GM12878 (cell line): ENCODE measurements at regions not wholly inside any gene's neighbourhood (a gene's known extent, or its start where the extent isn't known, plus 50 kb on each side); places are given as distances from the start of the nearest gene placed in this dataset.

ENCODE experiments used
- ATAC-seq: fragments of 200-7000 bp; cut with Tn5 transposase; 3 replicates; pipeline ENCODE4 v1.9.1; 2020; ENCODE audit warnings: mild to moderate bottlenecking, moderate library complexity
- BruUV-seq: library from RNA; stranded (reverse); fragments of 400-500 nt; replicated peaks from 2 replicates; lab custom pipeline; 2021; lab: Mats Ljungman, UMichigan
- CTCF ChIA-PET: fragments of 300-600 bp; sonication (Branson Sonifier 250); formaldehyde crosslinking; extraction: SDS; loops from one replicate; lab custom pipeline; 2021; ENCODE audit warnings: inconsistent platforms; lab: Yijun Ruan, JAX
- POLR2A ChIA-PET: fragments of 350-600 bp; formaldehyde crosslinking; extraction: SDS; loops from one replicate; lab custom pipeline; 2021; ENCODE audit warnings: inconsistent platforms; lab: Charles Lee
- RAD21 ChIA-PET: fragments of 300-600 bp; sonication (Branson Sonifier 250); formaldehyde crosslinking; loops from one replicate; lab custom pipeline; 2023; ENCODE audit warnings: antibody characterized with exemption; ENCODE audit not compliant: unreplicated experiment; lab: Charles Lee
- SMC1A ChIA-PET: fragments of 300-600 bp; sonication (Branson Sonifier 250); formaldehyde crosslinking; loops from one replicate; lab custom pipeline; 2023; ENCODE audit not compliant: unreplicated experiment, uncharacterized antibody; lab: Charles Lee
- DNase-seq: peaks from one replicate; pipeline ENCODE4 v3.0.0-alpha.2; 2011; ENCODE audit warnings: low read depth, low spot score
- FAIRE-seq: peaks from 3 replicates; lab custom pipeline; 2011; peaks lifted over from hg19 to GRCh38; lab: Jason Lieb, UNC
- H2AFZ ChIP-seq: 2 replicates; pipeline ENCODE4 v1.6.0; 2011; ENCODE audit warnings: low read depth, low read length, control low read depth; ENCODE audit not compliant: control insufficient read depth
- H3K27ac ChIP-seq: 2 replicates; pipeline ENCODE4 v1.5.1; 2011; ENCODE audit warnings: control low read depth; ENCODE audit not compliant: control insufficient read depth, insufficient read depth
- H3K27me3 ChIP-seq, 2 experiments: replicated peaks in 1 of 2; 2 replicates each; pipeline versions ENCODE4 v1.6.0 to v1.6.1; 2011; ENCODE audit warnings: low read length in 1 of 2; ENCODE audit not compliant: control insufficient read depth in 2 of 2, insufficient read depth in 2 of 2
- H3K36me3 ChIP-seq, 2 experiments: 2 replicates each; pipeline ENCODE4 v1.5.1; 2011; ENCODE audit warnings: low read length in 1 of 2; ENCODE audit not compliant: control insufficient read depth in 2 of 2, insufficient read depth in 2 of 2
- H3K4me1 ChIP-seq: 2 replicates; pipeline ENCODE4 v1.6.1; 2011; ENCODE audit warnings: mild to moderate bottlenecking, low read length, moderate library complexity, mixed read lengths; ENCODE audit not compliant: control insufficient read depth, insufficient read depth
- H3K4me2 ChIP-seq: 2 replicates; pipeline ENCODE4 v1.6.0; 2011; ENCODE audit warnings: control low read depth; ENCODE audit not compliant: control insufficient read depth, insufficient read depth
- H3K4me3 ChIP-seq: fragments of 200-600 bp; sonication (generic); 2 replicates; pipeline ENCODE4 v1.5.1; 2016
- H3K79me2 ChIP-seq: 2 replicates; pipeline ENCODE4 v1.6.0; 2011; ENCODE audit warnings: low read length; ENCODE audit not compliant: control insufficient read depth, insufficient read depth
- H3K9ac ChIP-seq: 2 replicates; pipeline ENCODE4 v1.8.0; 2011; ENCODE audit warnings: low read length, control low read depth, mixed read lengths; ENCODE audit not compliant: control insufficient read depth, insufficient read depth
- H3K9me3 ChIP-seq: replicated peaks from 3 replicates; pipeline ENCODE4 v1.5.1; 2011; ENCODE audit warnings: mild to moderate bottlenecking, low read length; ENCODE audit not compliant: control insufficient read depth, insufficient read depth
- H4K20me1 ChIP-seq: 2 replicates; pipeline ENCODE4 v1.6.0; 2011; ENCODE audit not compliant: control insufficient read depth, insufficient read depth
- ATF3 ChIP-seq: IDR thresholded peaks from 2 replicates; pipeline ENCODE4 v1.6.1; 2011; ENCODE audit warnings: low read depth, mild to moderate bottlenecking, low read length, moderate library complexity, borderline replicate concordance; ENCODE audit errors: extremely low read depth
- FOS ChIP-seq: IDR thresholded peaks from 3 replicates; pipeline ENCODE4 v1.6.1; 2011; ENCODE audit warnings: borderline replicate concordance; ENCODE audit not compliant: insufficient read length; ENCODE audit errors: extremely low read depth
- HSF1 ChIP-seq: fragments of 150-350 bp; IDR thresholded peaks from 2 replicates; pipeline ENCODE4 v1.6.1; 2014; ENCODE audit warnings: mild to moderate bottlenecking, low read depth, low read length
- IKZF2 ChIP-seq, 2 experiments: fragments of 450-650 bp; IDR thresholded peaks; 2 replicates each; pipeline ENCODE4 v1.6.1; 2017; ENCODE audit warnings: mild to moderate bottlenecking in 2 of 2, moderate library complexity in 2 of 2
- MLLT1 ChIP-seq: fragments of 450-650 bp; IDR thresholded peaks from 2 replicates; pipeline ENCODE4 v1.6.1; 2016; ENCODE audit warnings: mild to moderate bottlenecking
- PAX5 ChIP-seq: IDR thresholded peaks from 2 replicates; pipeline ENCODE4 v1.6.1; 2011; ENCODE audit warnings: low read depth, low read length, borderline replicate concordance
- YY1 ChIP-seq: IDR thresholded peaks from 2 replicates; pipeline ENCODE4 v1.6.1; 2011; ENCODE audit warnings: low read depth, mild to moderate bottlenecking, low read length
- ZBTB11 ChIP-seq: fragments of 450-650 bp; formaldehyde crosslinking; IDR thresholded peaks from 2 replicates; pipeline ENCODE4 v1.5.0; 2022; ENCODE audit warnings: mild to moderate bottlenecking, missing genetic modification characterization
- ZBTB33 ChIP-seq: fragments of 450-650 bp; IDR thresholded peaks from 2 replicates; pipeline ENCODE4 v1.6.1; 2017; ENCODE audit warnings: mild to moderate bottlenecking
- ZNF384 ChIP-seq: IDR thresholded peaks from 2 replicates; pipeline ENCODE4 v1.6.1; 2012; ENCODE audit warnings: low read depth, mild to moderate bottlenecking, low read length, improper control_type of control experiment, borderline replicate concordance
- WGBS: methylation state at CpG from one replicate; pipeline ENCODE4 v1.1.6; 2016; ENCODE audit warnings: low lambda C conversion rate; ENCODE audit not compliant: insufficient replicate concordance, insufficient coverage; ENCODE audit errors: missing lambda C conversion rate; 5-methylcytosine and 5-hydroxymethylcytosine counted together
- in situ Hi-C: fragments of 300-500 bp; cut with MboI; formaldehyde crosslinking; loops from 9 replicates; pipeline ENCODE4 v1.14.3; 2018; ENCODE audit warnings: mixed read lengths
- intact Hi-C: fragments of 100-400 bp; cut with micrococcal nuclease; formaldehyde crosslinking; loops from one replicate; pipeline ENCODE4 v1.14.2; 2022; ENCODE audit not compliant: unreplicated experiment

GRCh38 chr3:63095-63765 is 133.3 kb upstream of the CHL1 start:
- 34% methylated on average over 7 of the region's 7 CpGs for WGBS
- Histone ChIP-seq H3K27ac (no peak overlapping the region), H3K9me3 (no peaks in the 10 kb centered on the region), H3K4me2 (no peak overlapping the region), H3K36me3 (no peaks in the 10 kb centered on the region), H3K9ac (no peak overlapping the region), H3K27me3 (no peaks in the 10 kb centered on the region), H4K20me1 (no peaks in the 10 kb centered on the region), H3K4me1 (no peaks in the 10 kb centered on the region), H2AFZ (no peak overlapping the region), H3K4me3 (no peak overlapping the region), H3K79me2 (no peaks in the 10 kb centered on the region)
- ChIA-PET SMC1A (no interaction called here), POLR2A (no interaction called here), CTCF (no interaction called here), RAD21 (no interaction called here)
- FAIRE-seq (no peak), ATAC-seq (no peak), DNase-seq (no peak)
- in situ Hi-C loops = no loop called here
- intact Hi-C loops = no loop called here
- no TSS peak for BruUV-seq
- no peak for TF ChIP-seq ZNF384
- no peak for TF ChIP-seq YY1
- no peak for TF ChIP-seq IKZF2 (IDR thresholded peaks at IDR 0.05)
- no peak for TF ChIP-seq ATF3
- no peak for TF ChIP-seq ZBTB11 (CRISPR knock-in tag)
- TF ChIP-seq ZBTB33 = no peak
- TF ChIP-seq MLLT1 = no peak
- TF ChIP-seq PAX5 = no peak
- TF ChIP-seq HSF1 = no peak
- no peak for TF ChIP-seq FOS
